Prostate gland (tissue), 2 donors: ENCODE measurements at regions not wholly inside any gene's neighbourhood (a gene's known extent, or its start where the extent isn't known, plus 50 kb on each side); places are given as distances from the start of the nearest gene placed in this dataset.

ENCODE experiments used
- CTCF ChIP-seq, 4 experiments: fragments of 200-600 bp in 2 of 4; fragments of 450-650 bp in 2 of 4; sonication (generic) in 2 of 4; IDR thresholded peaks; 1 replicate in 3 of 4; 2 replicates in 1 of 4; pipeline ENCODE4 v1.5.1; 2016 to 2019; ENCODE audit warnings: antibody characterized with exemption in 4 of 4, mild to moderate bottlenecking in 2 of 4, moderate library complexity in 2 of 4
- POLR2A ChIP-seq: fragments of 450-650 bp; IDR thresholded peaks from one replicate; pipeline ENCODE4 v1.6.1; 2016; ENCODE audit warnings: antibody characterized with exemption, mild to moderate bottlenecking
- POLR2AphosphoS5 ChIP-seq: sonication (generic); formaldehyde crosslinking; IDR thresholded peaks from one replicate; pipeline ENCODE4 v1.6.1; 2017; ENCODE audit warnings: antibody characterized with exemption

GRCh38 chr10:88164471-88164870 is 301.0 kb downstream of the PTEN start:
- TF ChIP-seq CTCF (IDR thresholded peaks at IDR 0.05) (no peak), POLR2AphosphoS5 (no peak), POLR2A (no peak)
